SIG-M5 treated with dmso at 0.1 percent for 504 hours (cell line): ENCODE measurements at regions not wholly inside any gene's neighbourhood (a gene's known extent, or its start where the extent isn't known, plus 50 kb on each side); places are given as distances from the start of the nearest gene placed in this dataset.

Experiments
- DNase-seq: peaks from one replicate; lab custom pipeline; 2025; ENCODE audit not compliant: unreplicated experiment; lab: John Stamatoyannopoulos, UW

DNA sequence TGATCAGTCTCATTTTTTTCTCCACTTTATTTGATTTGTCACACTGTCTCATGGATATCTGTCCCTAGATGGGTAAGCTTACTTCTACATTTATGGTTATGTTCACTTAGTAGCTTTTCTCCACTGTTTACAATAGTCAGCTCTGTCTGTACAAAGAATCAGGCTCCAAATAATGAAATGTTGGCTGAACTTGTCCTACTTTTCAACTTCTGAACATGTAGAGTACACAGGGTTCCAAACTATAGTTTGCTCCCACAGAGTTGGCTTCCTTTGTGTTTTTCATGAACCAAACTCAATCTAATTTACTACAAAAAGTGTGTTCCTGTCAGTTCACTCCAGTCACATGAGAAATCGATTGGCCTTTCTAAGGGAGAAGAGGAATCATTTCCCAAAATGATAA is 175.0 kb downstream of the CCDC71L start:
- no peak for DNase-seq

DNA sequence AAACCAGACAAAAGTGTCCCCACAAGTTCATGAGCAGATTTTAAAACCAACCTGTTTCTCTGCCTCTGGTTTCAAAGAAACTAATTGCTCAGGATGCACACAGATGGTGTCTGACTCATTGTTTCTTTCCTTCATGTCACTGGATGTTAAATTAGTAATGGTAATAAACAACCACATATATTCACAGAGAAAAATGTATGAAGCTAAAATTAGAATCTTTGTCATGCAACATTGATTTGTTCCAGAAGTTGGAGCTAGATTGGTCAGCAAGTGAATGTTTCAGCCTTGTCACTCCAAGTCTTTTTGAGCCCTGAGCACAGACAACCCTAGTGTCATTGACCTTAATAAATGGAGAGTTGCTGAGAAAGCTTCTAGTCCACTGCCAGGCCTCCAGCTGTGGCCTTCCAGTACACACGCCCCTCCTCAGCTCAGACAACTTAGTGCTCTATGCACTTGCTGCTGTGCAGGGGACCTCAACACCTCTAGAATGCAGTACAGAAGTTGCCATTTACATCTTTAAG is 175.9 kb downstream of the CCDC71L start:
- DNase-seq, result no peak

- no peak for DNase-seq
These were observed 176.4 kb downstream of the CCDC71L start for GRCh38 chr7:106484562-106484961.

DNA sequence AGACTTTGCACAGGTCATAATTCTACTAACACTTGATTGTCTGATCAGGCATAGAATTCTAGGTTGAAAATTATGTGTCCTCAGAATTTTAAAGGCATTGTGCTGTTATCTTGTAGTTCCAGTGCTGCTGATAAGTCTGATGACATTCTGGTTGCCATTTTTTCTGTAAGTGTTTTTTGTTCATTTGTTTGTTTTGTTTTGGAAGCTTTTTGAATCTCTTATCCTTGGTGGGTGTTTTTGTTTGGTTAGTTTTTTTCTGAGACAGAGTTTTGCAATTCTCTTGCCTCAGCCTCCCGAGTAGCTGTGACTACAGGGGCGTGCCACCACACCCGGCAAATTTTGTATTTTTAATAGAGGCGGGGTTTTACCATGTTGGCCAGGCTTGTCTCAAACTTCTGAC is 178.9 kb downstream of the CCDC71L start:
- DNase-seq, result no peak

DNA sequence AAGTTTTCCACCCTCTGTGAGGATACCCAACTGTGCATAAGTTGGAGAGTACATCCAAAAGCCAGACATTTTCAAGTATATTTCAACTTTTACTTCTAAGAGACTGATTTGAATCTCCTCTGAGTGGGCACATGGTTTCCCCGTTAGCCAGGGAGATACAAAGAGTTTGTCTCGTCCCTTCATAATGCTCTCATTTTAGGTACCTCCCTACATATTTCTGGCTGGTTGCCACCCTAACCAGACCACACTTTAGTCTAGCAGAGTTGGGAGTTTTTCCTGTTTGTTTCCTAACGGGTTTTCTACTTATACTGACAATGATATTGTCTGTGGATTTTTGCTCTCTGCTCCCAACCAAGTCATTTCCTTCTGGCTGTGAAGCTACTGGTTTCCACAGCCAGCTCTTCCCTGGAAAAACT is 180.3 kb downstream of the CCDC71L start:
- DNase-seq, result no peak

GRCh38 chr7:106480161-106480579 is 180.8 kb downstream of the CCDC71L start:
- no peak for DNase-seq

- no peak for DNase-seq
These were observed 184.2 kb downstream of the CCDC71L start for GRCh38 chr7:106476751-106477150.

- no peak for DNase-seq
These were observed 188.0 kb upstream of the NAMPT start for GRCh38 chr7:106472741-106473140.

DNA sequence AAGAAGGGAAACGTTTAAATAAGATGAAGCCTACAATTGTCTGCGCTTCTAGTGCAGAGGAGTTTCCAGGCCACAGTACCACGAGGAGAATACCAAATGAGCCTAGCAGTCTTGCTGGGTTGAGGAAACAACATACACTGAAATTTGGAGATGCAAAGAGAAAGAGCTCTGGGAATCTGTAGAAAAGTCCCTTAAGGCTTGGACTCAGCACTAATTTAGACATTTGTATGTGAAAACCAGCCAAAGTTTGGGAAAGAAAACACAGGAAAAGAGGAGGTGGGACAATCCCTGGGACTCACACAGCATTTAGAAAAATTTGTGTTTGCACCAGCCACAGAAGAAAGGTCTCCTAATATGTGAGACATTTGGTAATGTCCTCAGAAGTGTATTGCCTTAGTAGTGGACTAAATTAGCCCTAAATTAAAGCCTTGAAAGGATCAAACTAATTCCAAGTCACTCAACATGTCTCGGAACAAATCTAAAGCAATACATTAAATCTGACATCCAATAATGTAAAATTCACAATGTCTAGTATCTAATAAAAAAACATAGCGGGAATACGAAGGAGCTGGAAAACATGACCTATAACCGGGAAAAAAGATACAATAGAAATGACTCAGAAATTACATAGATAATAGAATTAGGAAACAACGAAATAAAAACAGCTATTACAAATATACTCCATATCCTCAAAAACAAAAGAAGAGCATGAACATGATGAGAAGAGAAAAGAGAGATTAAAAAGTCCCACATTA is 187.1 kb upstream of the NAMPT start:
- no peak for DNase-seq

- no peak for DNase-seq
These were observed 186.2 kb upstream of the NAMPT start for GRCh38 chr7:106471021-106471420.

DNA sequence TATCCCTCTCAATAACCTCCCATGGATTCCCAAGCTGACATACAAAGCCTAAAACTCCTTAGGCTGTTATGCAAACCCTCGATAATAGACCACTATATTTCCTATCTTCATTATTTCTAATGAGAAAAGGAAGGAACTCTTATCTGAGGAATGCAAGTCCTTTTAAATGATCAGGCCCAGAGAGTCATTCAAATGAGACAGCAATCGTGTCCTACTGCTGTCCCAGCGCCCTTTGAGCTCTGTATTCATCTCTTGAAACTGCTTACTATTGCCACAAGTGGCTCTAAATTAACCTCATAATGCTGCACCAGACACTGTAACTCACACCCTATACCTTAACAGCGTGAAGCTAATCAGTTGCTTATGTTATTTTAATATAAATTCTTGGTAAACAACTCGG is 182.1 kb upstream of the NAMPT start:
- DNase-seq, result no peak

DNA sequence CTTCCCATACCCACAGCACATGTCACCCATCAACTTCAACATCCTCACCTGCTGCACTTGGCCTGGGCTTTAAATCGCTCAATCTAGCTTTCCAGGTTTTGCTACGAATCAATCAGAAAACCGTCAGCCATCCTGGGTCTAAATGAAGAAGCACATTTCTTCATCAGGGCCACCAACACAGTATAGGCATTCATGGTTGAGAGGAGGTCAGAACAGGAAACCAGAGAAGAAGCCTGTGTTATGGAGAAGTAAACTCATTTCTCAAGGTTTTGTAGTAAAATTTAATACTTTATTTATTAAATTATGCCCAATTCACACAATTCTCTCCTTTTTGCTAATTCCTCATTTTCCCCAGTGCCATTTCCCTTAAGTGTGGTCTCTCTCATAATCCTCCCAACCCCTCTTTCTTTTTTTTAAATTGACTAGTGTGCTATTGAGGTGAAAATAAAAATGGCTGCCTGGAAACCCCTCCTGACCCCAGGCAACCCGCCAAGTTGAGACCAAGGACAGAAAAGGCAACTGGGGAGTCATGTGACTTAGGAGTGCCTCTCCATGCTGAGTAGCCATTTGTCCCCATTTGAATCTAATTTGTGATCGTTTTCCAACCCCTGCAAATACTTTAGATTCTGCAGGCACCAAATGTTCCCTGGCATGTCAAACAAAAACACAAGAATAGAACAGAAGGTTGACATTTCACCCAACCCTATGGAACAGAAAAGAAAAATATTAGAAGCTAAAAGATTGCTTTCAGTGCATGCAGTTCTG is 181.1 kb upstream of the NAMPT start:
- DNase-seq, result no peak

DNA sequence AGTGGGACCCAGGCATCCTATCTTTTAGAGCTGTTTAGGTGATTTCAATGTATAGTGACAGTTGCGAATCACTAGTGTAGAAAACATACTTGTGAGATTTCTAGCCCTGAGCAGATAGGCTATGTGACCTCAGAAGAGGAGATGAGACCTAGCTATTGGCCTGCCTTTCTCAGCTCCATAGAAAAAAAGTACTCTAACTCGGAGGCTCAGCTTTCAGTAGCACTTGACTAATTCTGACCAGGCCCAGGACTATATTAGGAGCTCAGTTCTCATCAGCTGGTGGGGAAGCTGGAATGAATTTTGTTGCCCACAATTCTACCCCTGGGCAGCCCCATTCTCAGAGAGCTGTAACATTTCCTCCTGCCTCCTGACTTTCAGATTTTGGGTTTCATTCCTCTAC is 179.9 kb upstream of the NAMPT start:
- DNase-seq, result no peak

DNA sequence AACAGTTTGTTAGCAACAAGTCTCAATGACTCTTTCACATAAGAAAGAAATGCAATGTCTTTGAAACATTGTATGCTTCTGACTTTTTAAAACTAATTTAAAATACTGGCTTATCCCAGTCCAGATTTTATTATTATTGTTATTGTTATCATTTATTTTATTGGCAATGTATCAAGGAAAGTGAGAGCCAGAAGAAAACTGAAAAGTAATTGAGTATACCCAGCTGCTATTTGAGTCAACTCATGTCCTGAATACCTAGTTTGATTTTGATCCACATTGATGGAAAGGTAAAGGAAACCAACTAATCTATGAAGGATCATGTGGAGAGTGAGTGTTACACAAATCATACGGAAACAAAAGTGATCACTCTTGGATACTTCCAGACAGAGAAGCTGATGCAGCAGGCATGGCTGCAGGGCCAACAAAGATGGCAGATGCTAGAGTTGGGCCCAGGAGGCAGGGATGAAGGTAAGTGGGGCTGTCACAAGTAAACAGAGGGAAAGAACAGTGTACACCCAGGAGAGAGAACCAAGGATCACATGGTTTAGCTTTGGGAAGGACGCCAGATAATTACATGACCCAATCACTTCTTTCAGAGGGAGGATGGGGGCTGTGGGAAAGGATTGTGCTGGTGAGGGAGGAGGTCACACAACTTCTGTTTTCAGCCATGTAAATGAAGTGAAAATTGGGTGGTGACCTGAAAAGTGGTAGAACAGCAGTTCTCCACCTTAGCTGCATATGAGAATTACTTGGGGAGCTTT is 179.2 kb upstream of the NAMPT start:
- DNase-seq, result no peak

DNA sequence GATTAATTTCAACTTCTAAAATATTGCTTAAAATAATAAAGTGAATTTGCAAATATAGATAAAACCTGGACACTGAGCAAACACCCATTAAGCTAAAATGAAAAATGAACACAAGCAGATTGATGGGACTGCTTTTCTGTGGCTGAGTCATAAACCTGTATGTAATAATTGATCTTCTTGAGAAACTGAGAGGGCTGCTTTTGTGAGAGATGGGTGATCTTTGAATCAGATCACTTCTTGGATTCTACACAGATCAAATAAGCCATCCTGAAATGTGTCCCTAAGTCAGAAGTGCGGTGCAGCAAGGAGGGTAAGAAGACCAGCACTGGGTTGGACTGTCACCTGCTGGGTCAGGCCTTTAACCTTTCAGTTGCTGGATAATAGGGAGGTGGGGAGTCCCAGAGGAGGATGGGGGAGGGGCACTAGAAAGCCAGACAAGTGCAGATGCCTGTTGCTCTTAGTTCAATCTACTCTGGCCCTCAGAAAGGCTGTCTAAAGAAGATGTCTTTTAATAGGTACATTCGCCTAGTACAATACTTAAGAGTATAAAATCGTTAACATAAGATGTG is 178.2 kb upstream of the NAMPT start:
- no peak for DNase-seq

DNA sequence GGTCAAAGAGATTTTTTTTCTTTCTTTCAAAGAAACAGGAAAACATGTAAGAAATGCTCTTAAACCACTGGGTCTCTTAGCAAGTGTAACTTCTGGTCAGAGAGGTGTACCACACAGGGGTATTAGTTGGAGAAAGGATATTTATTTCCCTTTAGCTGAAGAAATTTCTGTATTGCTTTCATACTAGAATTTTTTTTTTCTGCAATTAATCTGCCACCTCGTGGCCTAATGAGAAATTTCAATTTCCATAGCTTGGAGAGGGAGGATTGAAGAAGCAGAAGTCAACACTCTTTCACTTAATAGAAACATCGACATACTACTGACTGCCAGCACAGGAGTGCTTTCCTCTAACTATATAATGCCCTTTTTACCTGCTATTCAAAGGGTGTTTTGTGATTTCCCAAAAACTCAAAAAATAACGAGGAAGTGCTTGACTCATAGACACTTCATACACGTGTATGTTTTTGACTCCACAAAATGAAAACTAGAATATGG is 177.6 kb upstream of the NAMPT start:
- peak; percentile 46 for DNase-seq

DNA sequence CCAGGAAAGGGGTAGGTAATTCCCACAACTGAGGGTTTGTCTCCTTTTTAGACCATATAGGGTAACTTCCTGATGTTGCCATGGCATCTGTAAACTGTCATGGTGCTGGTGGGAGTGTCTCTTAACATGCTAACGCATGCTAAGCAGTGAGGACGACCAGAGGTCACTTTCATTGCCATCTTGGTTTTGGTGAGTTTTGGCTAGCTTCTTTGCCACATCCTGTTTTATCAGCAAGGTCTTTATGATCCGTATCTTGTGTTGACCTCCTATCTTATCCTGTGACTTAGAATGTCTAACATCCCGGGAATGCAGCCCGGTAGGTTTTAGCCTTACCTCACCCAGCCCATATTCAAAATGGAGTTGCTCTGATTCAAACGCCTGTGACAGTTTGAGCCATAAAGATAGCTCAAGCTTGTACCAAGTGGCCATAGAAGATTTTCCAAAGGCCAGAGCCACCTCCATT is 176.0 kb upstream of the NAMPT start:
- DNase-seq, result no peak

DNA sequence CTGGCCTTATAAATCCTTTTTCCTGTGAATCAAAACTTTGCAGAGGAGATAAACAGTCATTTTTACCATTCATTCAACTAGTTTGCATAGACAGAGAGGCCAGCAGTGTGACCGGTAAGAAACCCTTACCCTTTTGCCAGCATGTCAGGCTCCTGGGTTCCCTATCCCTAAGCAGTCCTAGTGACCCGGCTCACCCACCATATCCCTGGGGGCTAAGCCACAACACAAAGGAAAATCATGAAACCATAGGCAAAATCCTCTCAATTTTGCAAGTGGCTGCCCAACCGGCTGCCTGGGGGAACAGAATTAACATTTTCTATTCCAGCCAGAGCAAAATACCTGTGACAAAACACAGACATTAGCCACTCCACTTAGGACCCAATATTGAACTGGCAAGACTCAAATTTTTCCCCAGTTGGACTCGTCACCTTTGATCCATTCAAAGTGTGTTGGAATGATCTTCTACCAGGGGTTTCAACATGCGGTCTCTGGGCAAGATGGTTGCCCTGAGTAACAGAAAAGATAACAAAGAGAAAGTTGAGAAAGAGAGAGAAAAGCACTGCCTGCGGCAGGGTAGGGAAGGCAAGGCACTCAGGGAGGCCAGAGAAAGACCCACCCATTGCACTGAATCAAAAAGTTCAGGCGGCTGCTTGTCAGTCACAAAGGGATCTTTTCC is 174.8 kb upstream of the NAMPT start:
- no peak for DNase-seq

DNA sequence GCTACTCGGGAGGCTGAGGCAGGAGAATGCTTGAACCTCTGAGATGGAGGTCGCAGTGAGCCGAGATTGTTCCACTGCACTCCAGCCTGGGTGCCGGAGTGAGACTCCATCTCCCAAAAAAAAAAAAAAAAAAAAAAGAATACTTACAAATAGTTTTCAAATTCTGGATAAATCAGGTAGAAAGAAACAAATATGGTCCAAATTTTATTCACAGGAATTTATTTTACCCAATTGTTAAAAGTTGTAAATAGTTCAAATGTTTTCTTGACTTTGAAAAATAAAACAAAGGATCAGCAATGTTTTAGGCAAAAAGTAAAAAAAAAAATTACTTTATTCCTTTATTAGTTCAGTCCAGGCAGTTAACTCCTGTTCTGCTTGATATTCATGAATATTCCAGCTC is 172.9 kb upstream of the NAMPT start:
- no peak for DNase-seq

DNA sequence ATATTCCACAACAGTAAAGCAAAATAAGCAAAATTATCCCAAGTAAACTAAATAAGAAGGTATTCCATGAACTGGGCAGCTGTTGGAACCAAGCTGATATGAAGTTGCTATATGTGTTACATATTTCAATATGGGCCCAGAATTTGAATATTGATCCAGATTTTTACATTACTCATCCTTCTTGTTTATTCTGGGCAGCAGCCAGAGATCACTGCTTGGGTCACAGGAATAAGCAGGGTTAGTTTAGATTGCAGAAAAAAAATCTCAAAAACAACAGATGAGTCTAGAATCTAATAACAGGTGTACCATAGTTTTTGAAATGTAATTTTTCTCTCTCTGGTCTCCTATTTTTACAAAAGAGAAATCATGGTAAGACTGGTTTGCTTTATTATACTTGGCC is 171.5 kb upstream of the NAMPT start:
- no peak for DNase-seq
